ENCODE measurements at regions not wholly inside any gene's neighbourhood (a gene's known extent, or its start where the extent isn't known, plus 50 kb on each side); places are given as distances from the start of the nearest gene placed in this dataset.

DNA sequence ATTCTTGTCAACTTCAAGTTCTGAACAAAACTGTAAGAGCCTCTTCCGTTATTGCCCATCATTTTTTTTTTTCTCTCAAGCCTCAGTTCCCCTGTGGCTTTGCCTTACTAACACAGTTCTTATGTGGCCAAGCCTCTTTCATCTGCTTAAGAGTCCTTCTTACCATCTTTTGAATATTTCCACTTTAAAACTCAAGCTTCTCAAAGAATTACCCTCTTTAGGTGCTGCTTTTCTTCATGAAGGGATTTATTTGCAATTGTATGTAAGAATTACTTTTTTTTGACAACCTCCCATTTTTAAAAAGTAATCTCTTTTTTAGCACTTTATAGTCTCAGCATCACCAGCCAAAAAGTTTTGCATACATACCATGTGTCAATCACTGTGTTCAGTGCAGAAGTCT, 240.2 kb upstream of the RMST start:
- H3K27ac Mint-ChIP-seq: no peak overlapping the region
- Histone ChIP-seq H3K36me3 (ENCODE audit: control insufficient read depth, insufficient read depth, low read length) (no peaks in the 10 kb centered on the region), H3K27ac (ENCODE audit: low read depth, low read length) (no peak overlapping the region), H3K9ac (ENCODE audit: extremely low read depth, low read length, poor library complexity, severe bottlenecking) (no peak overlapping the region), H3K27me3 (ENCODE audit: control insufficient read depth, insufficient read depth, low read length, poor library complexity, severe bottlenecking) (no peaks in the 10 kb centered on the region), H3K9me3 (ENCODE audit: control insufficient read depth, low read length) (no peaks in the 10 kb centered on the region), H3K4me3 (ENCODE audit: low read length) (no peak overlapping the region), H3K4me1 (ENCODE audit: control insufficient read depth, insufficient read depth, low read length) (no peaks in the 10 kb centered on the region)
- H3K36me3 Mint-ChIP-seq (ENCODE audit: low read depth): no peaks in the 10 kb centered on the region
- peaks cover 9% of the 10 kb centered on the region for H3K4me1 Mint-ChIP-seq
- no peak overlapping the region for H3K4me3 Mint-ChIP-seq
- DNase-seq: no peak
- no peaks in the 10 kb centered on the region for H3K9me3 Mint-ChIP-seq
- H3K27me3 Mint-ChIP-seq (ENCODE audit: insufficient read depth): no peaks in the 10 kb centered on the region
- TF ChIP-seq, protein P1, sequence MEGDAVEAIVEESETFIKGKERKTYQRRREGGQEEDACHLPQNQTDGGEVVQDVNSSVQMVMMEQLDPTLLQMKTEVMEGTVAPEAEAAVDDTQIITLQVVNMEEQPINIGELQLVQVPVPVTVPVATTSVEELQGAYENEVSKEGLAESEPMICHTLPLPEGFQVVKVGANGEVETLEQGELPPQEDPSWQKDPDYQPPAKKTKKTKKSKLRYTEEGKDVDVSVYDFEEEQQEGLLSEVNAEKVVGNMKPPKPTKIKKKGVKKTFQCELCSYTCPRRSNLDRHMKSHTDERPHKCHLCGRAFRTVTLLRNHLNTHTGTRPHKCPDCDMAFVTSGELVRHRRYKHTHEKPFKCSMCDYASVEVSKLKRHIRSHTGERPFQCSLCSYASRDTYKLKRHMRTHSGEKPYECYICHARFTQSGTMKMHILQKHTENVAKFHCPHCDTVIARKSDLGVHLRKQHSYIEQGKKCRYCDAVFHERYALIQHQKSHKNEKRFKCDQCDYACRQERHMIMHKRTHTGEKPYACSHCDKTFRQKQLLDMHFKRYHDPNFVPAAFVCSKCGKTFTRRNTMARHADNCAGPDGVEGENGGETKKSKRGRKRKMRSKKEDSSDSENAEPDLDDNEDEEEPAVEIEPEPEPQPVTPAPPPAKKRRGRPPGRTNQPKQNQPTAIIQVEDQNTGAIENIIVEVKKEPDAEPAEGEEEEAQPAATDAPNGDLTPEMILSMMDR (conservative IDR thresholded peaks at IDR 0.05): no peak
- 93 to 100% methylated on average over 1 of the region's 1 CpG for WGBS, 2 experiments (ENCODE audit: insufficient coverage in 1 of 2, insufficient read length in 1 of 2)

GRCh38 chr12:97223419-97223818, 239.2 kb upstream of the RMST start:
- Histone ChIP-seq H3K27me3 (ENCODE audit: control insufficient read depth, insufficient read depth, low read length, poor library complexity, severe bottlenecking) (no peaks in the 10 kb centered on the region), H3K4me3 (ENCODE audit: low read length) (no peak overlapping the region), H3K4me1 (ENCODE audit: control insufficient read depth, insufficient read depth, low read length) (no peaks in the 10 kb centered on the region), H3K9me3 (ENCODE audit: control insufficient read depth, low read length) (no peaks in the 10 kb centered on the region), H3K9ac (ENCODE audit: extremely low read depth, low read length, poor library complexity, severe bottlenecking) (no peak overlapping the region), H3K36me3 (ENCODE audit: control insufficient read depth, insufficient read depth, low read length) (no peaks in the 10 kb centered on the region), H3K27ac (ENCODE audit: low read depth, low read length) (no peak overlapping the region)
- Mint-ChIP-seq H3K9me3 (peaks cover 4% of the 10 kb centered on the region), H3K4me3 (no peak overlapping the region), H3K27ac (no peak overlapping the region), H3K4me1 (no peaks in the 10 kb centered on the region), H3K36me3 (ENCODE audit: low read depth) (no peaks in the 10 kb centered on the region), H3K27me3 (ENCODE audit: insufficient read depth) (no peaks in the 10 kb centered on the region)
- DNase-seq: no peak
- TF ChIP-seq, protein P1 (conservative IDR thresholded peaks at IDR 0.05): no peak
- 93% methylated on average over 1 of the region's 1 CpG; no CpG with 5 or more reads in 1 of the 2 experiments for WGBS, 2 experiments (ENCODE audit: insufficient coverage in 1 of 2, insufficient read length in 1 of 2)

- Mint-ChIP-seq H3K27me3 (ENCODE audit: insufficient read depth) (no peaks in the 10 kb centered on the region), H3K4me3 (no peak overlapping the region), H3K36me3 (ENCODE audit: low read depth) (no peaks in the 10 kb centered on the region), H3K27ac (no peak overlapping the region), H3K4me1 (no peaks in the 10 kb centered on the region), H3K9me3 (peaks cover 18% of the 10 kb centered on the region)
- WGBS, 2 experiments (ENCODE audit: insufficient coverage in 1 of 2, insufficient read length in 1 of 2): 89 to 93% methylated on average over 3 to 5 of the region's 5 CpGs
- no peaks in the 10 kb centered on the region for H3K9me3 ChIP-seq (ENCODE audit: control insufficient read depth, low read length)
- H3K27ac ChIP-seq (ENCODE audit: low read depth, low read length): no peak overlapping the region
- H3K36me3 ChIP-seq (ENCODE audit: control insufficient read depth, insufficient read depth, low read length): no peaks in the 10 kb centered on the region
- H3K9ac ChIP-seq (ENCODE audit: extremely low read depth, low read length, poor library complexity, severe bottlenecking): no peak overlapping the region
- no peaks in the 10 kb centered on the region for H3K4me1 ChIP-seq (ENCODE audit: control insufficient read depth, insufficient read depth, low read length)
- TF ChIP-seq, protein P1 (conservative IDR thresholded peaks at IDR 0.05): no peak
- H3K27me3 ChIP-seq (ENCODE audit: control insufficient read depth, insufficient read depth, low read length, poor library complexity, severe bottlenecking): no peaks in the 10 kb centered on the region
- no peak for DNase-seq
- no peak overlapping the region for H3K4me3 ChIP-seq (ENCODE audit: low read length)
These were observed 233.6 kb upstream of the RMST start for GRCh38 chr12:97229004-97229403.

All from endodermal cell (in vitro differentiated cells).